ENCODE measurements at regions not wholly inside any gene's neighbourhood (a gene's known extent, or its start where the extent isn't known, plus 50 kb on each side); places are given as distances from the start of the nearest gene placed in this dataset.

GRCh38 chr2:122183890-122184289 lies 428.4 kb downstream of the TSN start:
- DNase-seq, result no peak

- DNase-seq, result no peak
Observed at GRCh38 chr2:122186761-122187222, 431.3 kb downstream of the TSN start.

- no peak for DNase-seq
Observed at GRCh38 chr2:122191331-122191730, 435.9 kb downstream of the TSN start.

- DNase-seq, result no peak
Observed at GRCh38 chr2:122193622-122194021, 438.2 kb downstream of the TSN start.

GRCh38 chr2:122194546-122194945 lies 439.1 kb downstream of the TSN start:
- DNase-seq, result no peak

- no peak for DNase-seq
Observed at GRCh38 chr2:122203523-122203922, 448.1 kb downstream of the TSN start.

GRCh38 chr2:122205641-122206040 lies 450.2 kb downstream of the TSN start:
- no peak for DNase-seq

- DNase-seq, result no peak
Observed at GRCh38 chr2:122206101-122206500, 450.6 kb downstream of the TSN start.

- no peak for DNase-seq
Observed at GRCh38 chr2:122209377-122209776, 453.9 kb downstream of the TSN start.

- no peak for DNase-seq
Observed at GRCh38 chr2:122210065-122210464, 454.6 kb downstream of the TSN start.

- no peak for DNase-seq
Observed at GRCh38 chr2:122210898-122211856, 455.7 kb downstream of the TSN start.

GRCh38 chr2:122213312-122213711 lies 457.9 kb downstream of the TSN start:
- no peak for DNase-seq

- DNase-seq, result no peak
Observed at GRCh38 chr2:122216071-122216470, 460.6 kb downstream of the TSN start.

GRCh38 chr2:122216901-122217300 lies 461.4 kb downstream of the TSN start:
- DNase-seq, result no peak

GRCh38 chr2:122218596-122218995 lies 463.1 kb downstream of the TSN start:
- no peak for DNase-seq

GRCh38 chr2:122219504-122219903 lies 464.1 kb downstream of the TSN start:
- no peak for DNase-seq

- no peak for DNase-seq
Observed at GRCh38 chr2:122221665-122222064, 466.2 kb downstream of the TSN start.

GRCh38 chr2:122231296-122231695 lies 475.8 kb downstream of the TSN start:
- DNase-seq, result no peak

- DNase-seq, result no peak
Observed at GRCh38 chr2:122233372-122233771, 477.9 kb downstream of the TSN start.

- no peak for DNase-seq
Observed at GRCh38 chr2:122236152-122236874, 480.9 kb downstream of the TSN start.

- no peak for DNase-seq
Observed at GRCh38 chr2:122236925-122237324, 481.5 kb downstream of the TSN start.

- DNase-seq, result no peak
Observed at GRCh38 chr2:122237450-122237849, 482.0 kb downstream of the TSN start.

- DNase-seq, result no peak
Observed at GRCh38 chr2:122238006-122238559, 482.6 kb downstream of the TSN start.

- no peak for DNase-seq
Observed at GRCh38 chr2:122239440-122239839, 484.0 kb downstream of the TSN start.

Measured in NCI-H2029 treated with DMSO at 0.1 percent for 48 hours (cell line).